ENCODE measurements at regions not wholly inside any gene's neighbourhood (a gene's known extent, or its start where the extent isn't known, plus 50 kb on each side); places are given as distances from the start of the nearest gene placed in this dataset.

- H3K36me3 Mint-ChIP-seq (ENCODE audit: low read depth): no peaks in the 10 kb centered on the region
- TF ChIP-seq CTCF (IDR thresholded peaks at IDR 0.05): no peak
- no peak overlapping the region for H3K27ac Mint-ChIP-seq
- no peak for DNase-seq
- peaks cover 56% of the 10 kb centered on the region for H3K27me3 Mint-ChIP-seq (ENCODE audit: low read depth, poor library complexity)
- no peaks in the 10 kb centered on the region for H3K9me3 Mint-ChIP-seq
- H3K4me3 Mint-ChIP-seq: no peak overlapping the region
- H3K4me1 Mint-ChIP-seq: peaks cover 21% of the 10 kb centered on the region
Measured at GRCh38 chr13:111923991-111924677, 142.8 kb upstream of the SOX1 start.

- H3K4me1 Mint-ChIP-seq: peaks cover 19% of the 10 kb centered on the region
- no peaks in the 10 kb centered on the region for H3K36me3 Mint-ChIP-seq (ENCODE audit: low read depth)
- DNase-seq: no peak
- H3K27ac Mint-ChIP-seq: no peak overlapping the region
- peaks cover 54% of the 10 kb centered on the region for H3K27me3 Mint-ChIP-seq (ENCODE audit: low read depth, poor library complexity)
- TF ChIP-seq CTCF (IDR thresholded peaks at IDR 0.05): no peak
- H3K4me3 Mint-ChIP-seq: no peak overlapping the region
- no peaks in the 10 kb centered on the region for H3K9me3 Mint-ChIP-seq
Measured at GRCh38 chr13:111924678-111925075, 142.3 kb upstream of the SOX1 start.

GRCh38 chr13:111925146-111925875 lies 141.6 kb upstream of the SOX1 start:
- H3K27me3 Mint-ChIP-seq (ENCODE audit: low read depth, poor library complexity): peaks cover 59% of the 10 kb centered on the region

GRCh38 chr13:111926501-111927180 lies 140.3 kb upstream of the SOX1 start:
- H3K4me3 Mint-ChIP-seq: no peak overlapping the region
- no peak for TF ChIP-seq CTCF (IDR thresholded peaks at IDR 0.05)
- H3K36me3 Mint-ChIP-seq (ENCODE audit: low read depth): no peaks in the 10 kb centered on the region
- no peak overlapping the region for H3K27ac Mint-ChIP-seq
- peaks cover 56% of the 10 kb centered on the region for H3K27me3 Mint-ChIP-seq (ENCODE audit: low read depth, poor library complexity)
- peaks cover 10% of the 10 kb centered on the region for H3K4me1 Mint-ChIP-seq
- peaks cover 7% of the 10 kb centered on the region for H3K9me3 Mint-ChIP-seq
- no peak for DNase-seq

More at GRCh38 chr13:111925146-111925875, 141.6 kb upstream of the SOX1 start:
- no peak for TF ChIP-seq CTCF (IDR thresholded peaks at IDR 0.05)
- H3K4me3 Mint-ChIP-seq: no peak overlapping the region
- DNase-seq: no peak
- H3K4me1 Mint-ChIP-seq: peaks cover 16% of the 10 kb centered on the region
- H3K36me3 Mint-ChIP-seq (ENCODE audit: low read depth): no peaks in the 10 kb centered on the region
- H3K9me3 Mint-ChIP-seq: no peaks in the 10 kb centered on the region
- H3K27ac Mint-ChIP-seq: no peak overlapping the region

GRCh38 chr13:111927181-111927540 lies 139.8 kb upstream of the SOX1 start:
- TF ChIP-seq CTCF (IDR thresholded peaks at IDR 0.05): no peak
- Mint-ChIP-seq H3K9me3 (peaks cover 12% of the 10 kb centered on the region), H3K27ac (no peak overlapping the region), H3K4me3 (no peak overlapping the region), H3K36me3 (ENCODE audit: low read depth) (no peaks in the 10 kb centered on the region), H3K27me3 (ENCODE audit: low read depth, poor library complexity) (peaks cover 53% of the 10 kb centered on the region), H3K4me1 (peaks cover 10% of the 10 kb centered on the region)
- no peak for DNase-seq
